ENCODE measurements at regions not wholly inside any gene's neighbourhood (a gene's known extent, or its start where the extent isn't known, plus 50 kb on each side); places are given as distances from the start of the nearest gene placed in this dataset.

DNA sequence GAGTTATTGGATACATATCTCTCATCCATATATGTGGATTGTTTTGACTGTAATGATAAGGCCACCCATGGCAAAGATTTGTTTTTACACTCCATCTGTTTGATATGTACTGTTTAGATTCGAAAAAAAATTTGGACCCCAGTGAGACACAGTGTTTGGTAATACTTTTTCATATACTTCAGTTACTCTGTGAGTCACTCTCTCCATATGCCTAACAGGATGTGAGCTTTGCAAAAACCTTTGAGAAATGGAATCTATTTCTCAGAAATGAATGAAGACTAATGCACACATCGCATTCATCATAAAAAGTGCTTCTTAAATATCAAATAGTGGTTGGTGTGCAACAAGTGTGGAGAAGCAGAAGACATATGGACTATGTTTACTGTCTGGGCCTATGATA lies 781.5 kb downstream of the SLC6A15 start:
- TF ChIP-seq CTCF (conservative IDR thresholded peaks at IDR 0.05; ENCODE audit: low read depth, low read length) (no peak), RCOR1 (IDR thresholded peaks at IDR 0.05; ENCODE audit: insufficient replicate concordance, low read length) (no peak), MAFK (IDR thresholded peaks at IDR 0.05; ENCODE audit: low read depth, low read length) (no peak)
- TF ChIP-seq, protein P1, sequence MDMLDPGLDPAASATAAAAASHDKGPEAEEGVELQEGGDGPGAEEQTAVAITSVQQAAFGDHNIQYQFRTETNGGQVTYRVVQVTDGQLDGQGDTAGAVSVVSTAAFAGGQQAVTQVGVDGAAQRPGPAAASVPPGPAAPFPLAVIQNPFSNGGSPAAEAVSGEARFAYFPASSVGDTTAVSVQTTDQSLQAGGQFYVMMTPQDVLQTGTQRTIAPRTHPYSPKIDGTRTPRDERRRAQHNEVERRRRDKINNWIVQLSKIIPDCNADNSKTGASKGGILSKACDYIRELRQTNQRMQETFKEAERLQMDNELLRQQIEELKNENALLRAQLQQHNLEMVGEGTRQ (IDR thresholded peaks at IDR 0.05; ENCODE audit: low read depth, low read length): no peak

Measured in IMR-90 (cell line).